Suppressor macrophage treated with lipopolysaccharide for 1 hour (primary cell): ENCODE measurements at regions not wholly inside any gene's neighbourhood (a gene's known extent, or its start where the extent isn't known, plus 50 kb on each side); places are given as distances from the start of the nearest gene placed in this dataset.

Source experiments
- DNase-seq, 3 donors: peaks; one replicate each; pipeline ENCODE4 v3.0.0-alpha.2; 2020 to 2022

- peak in 2 of 3 donors; percentile 14 to 43 for DNase-seq
Measured at GRCh38 chr20:11188843-11189603, 515.2 kb upstream of the JAG1 start.

DNA sequence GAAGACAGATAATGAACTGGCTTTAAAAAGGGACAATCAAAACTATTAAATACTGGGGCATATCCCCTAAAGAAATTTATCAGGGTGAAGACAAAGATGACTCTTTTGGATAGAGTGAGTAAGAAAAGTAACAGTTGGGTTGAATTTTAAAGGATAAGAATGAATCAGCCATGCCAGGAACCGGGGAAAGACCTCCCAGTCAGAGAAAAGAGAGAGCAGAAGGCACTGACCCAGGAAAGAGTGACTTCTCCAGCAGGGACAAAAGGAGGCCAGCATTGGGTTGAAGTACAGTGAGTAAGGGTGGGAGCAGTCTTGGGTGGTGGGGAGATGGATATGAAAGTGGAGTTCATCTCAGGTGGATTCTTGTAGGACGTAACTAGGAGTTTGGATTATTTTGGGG is 516.9 kb upstream of the JAG1 start:
- DNase-seq, result no peak

- DNase-seq, result no peak
Measured at GRCh38 chr20:11192106-11192505, 518.3 kb upstream of the JAG1 start.

DNA sequence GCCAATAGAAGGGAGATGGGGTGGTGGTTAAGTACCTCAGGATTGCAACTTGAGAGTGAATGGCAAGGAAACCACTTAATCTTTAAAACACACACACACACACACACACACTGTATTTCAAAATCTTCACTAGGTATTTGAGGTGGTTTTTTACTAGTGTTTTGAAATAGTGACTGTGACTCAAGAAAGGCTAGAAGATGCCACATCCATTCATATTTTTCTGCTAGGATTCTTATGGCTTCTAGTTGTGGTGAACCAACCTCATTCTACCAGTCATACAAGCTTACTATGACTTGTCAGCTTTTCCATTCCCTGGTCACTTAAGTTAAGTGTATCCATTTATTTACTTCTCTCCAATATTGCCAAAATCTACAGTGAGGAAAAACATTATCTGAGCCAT is 519.4 kb upstream of the JAG1 start:
- DNase-seq, result no peak

GRCh38 chr20:11195169-11195568 is 521.4 kb upstream of the JAG1 start:
- no peak for DNase-seq

- DNase-seq, result peak; percentile 80 to 86 (median 85)
Measured at GRCh38 chr20:11195899-11196558, 522.2 kb upstream of the JAG1 start.

- DNase-seq, result peak; percentile 44 to 64 (median 63)
Measured at GRCh38 chr20:11197851-11198250, 524.1 kb upstream of the JAG1 start.

GRCh38 chr20:11200423-11200822 is 526.6 kb upstream of the JAG1 start:
- no peak for DNase-seq

GRCh38 chr20:11204926-11205768 is 531.3 kb upstream of the JAG1 start:
- DNase-seq, result peak; percentile 80 to 87 (median 82)

- no peak for DNase-seq
Measured at GRCh38 chr20:11205769-11206362, 532.1 kb upstream of the JAG1 start.

- no peak for DNase-seq
Measured at GRCh38 chr20:11207749-11208502, 534.1 kb upstream of the JAG1 start.

GRCh38 chr20:11210611-11211010 is 536.8 kb upstream of the JAG1 start:
- DNase-seq, result no peak

DNA sequence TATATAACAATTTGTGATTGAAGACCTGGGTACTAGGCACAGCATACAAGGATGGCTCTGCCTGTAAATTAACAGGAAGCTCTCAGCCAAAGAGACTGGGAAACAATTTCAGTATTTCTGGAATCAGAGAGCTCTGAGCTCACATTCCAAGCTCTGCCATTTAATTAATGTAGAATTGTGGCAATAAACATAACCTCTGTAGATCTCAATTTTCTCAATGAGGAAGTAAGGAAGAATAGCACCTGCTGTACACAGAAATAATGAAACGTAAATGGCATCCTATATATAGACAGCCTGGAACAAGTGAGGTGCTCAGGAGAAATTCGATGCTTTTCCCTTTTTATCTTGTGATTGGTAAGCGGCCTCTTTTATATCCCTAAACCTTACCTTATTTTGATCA is 538.5 kb upstream of the JAG1 start:
- DNase-seq, result no peak

DNA sequence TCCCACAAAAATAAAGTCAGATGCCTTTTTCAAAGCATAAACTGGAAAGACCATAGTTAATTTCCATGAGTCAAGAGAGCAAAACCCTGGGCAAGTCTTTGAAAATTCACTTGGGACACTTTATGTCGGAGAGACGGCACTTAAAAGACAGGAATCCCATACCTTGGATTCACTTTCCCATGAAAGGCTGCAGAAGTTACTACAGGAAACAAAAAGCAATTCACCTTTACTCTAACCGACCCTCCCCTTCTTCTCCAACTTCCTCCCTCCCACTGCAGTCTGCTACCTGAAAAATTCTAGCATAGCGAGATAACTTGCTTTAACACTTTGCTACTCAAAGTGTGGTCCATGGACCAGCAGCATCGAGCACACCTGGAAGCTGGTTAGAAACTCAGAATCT is 539.1 kb upstream of the JAG1 start:
- DNase-seq, result no peak

GRCh38 chr20:11214256-11214840 is 540.5 kb upstream of the JAG1 start:
- DNase-seq, result peak in 2 of 3 donors; percentile 12 to 49

DNA sequence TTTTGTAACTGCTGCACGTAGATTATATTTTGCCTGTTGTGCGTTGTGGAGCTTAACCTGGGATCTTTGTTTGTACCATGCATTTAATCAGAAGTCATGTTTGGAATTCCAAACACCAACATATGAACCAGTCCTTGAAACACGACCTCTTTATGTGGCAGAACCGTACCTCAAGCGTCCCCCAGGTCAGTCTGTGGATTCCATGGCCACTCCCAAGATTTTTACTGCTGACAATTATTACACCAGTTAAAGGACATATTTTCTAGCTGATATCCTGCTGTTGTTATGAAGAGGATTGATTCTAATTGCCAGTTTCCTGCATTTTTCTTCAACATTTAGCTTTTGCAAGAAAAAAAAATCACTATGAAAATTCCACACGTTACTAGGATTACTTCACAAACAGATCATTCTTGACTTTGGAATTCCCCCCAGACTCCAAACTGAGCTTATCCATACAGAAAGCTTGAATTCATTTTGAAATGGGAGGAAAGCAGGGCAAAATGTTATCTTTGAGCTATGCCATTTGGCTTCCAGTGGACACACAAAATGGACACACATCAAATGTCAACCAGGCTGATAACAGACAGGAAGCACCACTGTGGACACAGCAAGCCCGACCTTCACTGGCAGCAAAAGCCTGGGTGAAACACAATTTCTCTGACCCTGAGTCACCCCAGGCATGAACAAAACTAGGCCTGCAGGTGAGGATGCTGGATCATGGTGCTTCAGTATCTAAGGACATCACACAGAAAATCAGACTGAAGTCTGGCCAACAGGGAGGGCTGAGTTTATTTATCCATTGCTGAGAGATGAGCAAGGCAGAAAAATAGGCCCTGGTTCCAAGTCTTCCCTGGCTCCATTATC is 542.9 kb upstream of the JAG1 start:
- DNase-seq, result no peak

GRCh38 chr20:11217326-11218172 is 543.8 kb upstream of the JAG1 start:
- DNase-seq, result no peak

- no peak for DNase-seq
Measured at GRCh38 chr20:11218173-11218680, 544.4 kb upstream of the JAG1 start.

- DNase-seq, result peak in 1 of 3 donors; percentile 46
Measured at GRCh38 chr20:11219192-11219591, 545.4 kb upstream of the JAG1 start.

DNA sequence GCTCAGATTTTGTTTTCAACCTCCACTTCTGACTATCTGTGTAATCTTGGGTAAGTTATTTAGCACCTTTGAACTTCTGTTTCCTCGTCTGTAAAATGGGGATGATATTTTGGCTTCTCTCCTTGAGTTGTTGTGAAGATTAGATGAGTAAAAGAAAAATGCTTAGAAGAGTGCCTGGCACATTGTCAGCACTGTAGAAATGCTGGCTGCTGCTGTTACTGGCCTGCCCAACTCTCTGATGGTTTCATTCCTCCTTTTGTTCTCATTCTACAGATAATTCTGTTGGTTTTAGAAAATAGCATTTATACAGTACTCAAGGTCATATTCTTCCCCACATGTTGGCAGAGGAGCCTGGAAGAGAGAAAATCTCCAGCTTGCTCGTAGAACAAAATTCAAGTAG is 547.2 kb upstream of the JAG1 start:
- DNase-seq, result no peak
